ENCODE measurements at regions not wholly inside any gene's neighbourhood (a gene's known extent, or its start where the extent isn't known, plus 50 kb on each side); places are given as distances from the start of the nearest gene placed in this dataset.

GRCh38 chr1:5709461-5709975 is 282.7 kb downstream of the NPHP4 start:
- TF ChIP-seq TAF1 (IDR thresholded peaks at IDR 0.05; ENCODE audit: borderline replicate concordance, insufficient read depth, low read length) (no peak), SIN3A (IDR thresholded peaks at IDR 0.05; ENCODE audit: borderline replicate concordance, insufficient read depth, low read length) (no peak), POLR2AphosphoS5 (IDR thresholded peaks at IDR 0.05; ENCODE audit: low read depth, low read length) (no peak), REST (IDR thresholded peaks at IDR 0.05; ENCODE audit: insufficient read depth in 1 of 2, low read depth in 2 of 2, low read length in 2 of 2) (no peak)

Data from PFSK-1 (cell line).